Upper lobe of right lung (tissue), 1 donor: ENCODE measurements at regions not wholly inside any gene's neighbourhood (a gene's known extent, or its start where the extent isn't known, plus 50 kb on each side); places are given as distances from the start of the nearest gene placed in this dataset.

Source experiments
- ATAC-seq: fragments of 200-7000 bp; cut with Tn5 transposase; one replicate; pipeline ENCODE4 v1.9.1; 2020; ENCODE audit warnings: mild to moderate bottlenecking, moderate library complexity
- DNase-seq: peaks from one replicate; pipeline ENCODE4 v3.0.0-alpha.2; 2020
- H3K27ac ChIP-seq: fragments of 200-600 bp; one replicate; pipeline ENCODE4 v1.8.0; 2022
- H3K27me3 ChIP-seq: fragments of 200-600 bp; one replicate; pipeline ENCODE4 v1.8.0; 2022; ENCODE audit warnings: mild to moderate bottlenecking
- H3K36me3 ChIP-seq: fragments of 200-600 bp; one replicate; pipeline ENCODE4 v1.8.0; 2022
- H3K4me1 ChIP-seq: fragments of 200-600 bp; one replicate; pipeline ENCODE4 v1.8.0; 2022
- H3K4me3 ChIP-seq: fragments of 200-600 bp; one replicate; pipeline ENCODE4 v1.8.0; 2022; ENCODE audit warnings: mild to moderate bottlenecking
- H3K9me3 ChIP-seq: fragments of 200-600 bp; one replicate; pipeline ENCODE4 v1.8.0; 2022
- CTCF ChIP-seq: fragments of 200-600 bp; IDR thresholded peaks from one replicate; pipeline ENCODE4 v1.8.0; 2022; ENCODE audit warnings: antibody characterized with exemption
- intact Hi-C: fragments of 100-400 bp; cut with DNase I; formaldehyde crosslinking; loops from one replicate; pipeline ENCODE4 v1.11.0; 2022
- donor health status: DM: no; HTN: yes; CAD: no; lungs with severe emphysema.

GRCh38 chrX:40329616-40330015 lies 231.9 kb upstream of the BCOR start:
- no peaks in the 10 kb centered on the region for H3K4me1 ChIP-seq
- H3K36me3 ChIP-seq = no peaks in the 10 kb centered on the region
- no peaks in the 10 kb centered on the region for H3K9me3 ChIP-seq
- DNase-seq (no peak), ATAC-seq (no peak)
- H3K27ac ChIP-seq = no peak overlapping the region
- no peak overlapping the region for H3K4me3 ChIP-seq
- no peaks in the 10 kb centered on the region for H3K27me3 ChIP-seq
- no peak for TF ChIP-seq CTCF
- intact Hi-C loops = no loop called here

- no peak overlapping the region for H3K4me3 ChIP-seq
- H3K27me3 ChIP-seq = no peaks in the 10 kb centered on the region
- TF ChIP-seq CTCF = no peak
- intact Hi-C loops = no loop called here
- no peak overlapping the region for H3K27ac ChIP-seq
- no peaks in the 10 kb centered on the region for H3K36me3 ChIP-seq
- DNase-seq (no peak), ATAC-seq (no peak)
- H3K4me1 ChIP-seq = no peaks in the 10 kb centered on the region
- H3K9me3 ChIP-seq = no peaks in the 10 kb centered on the region
Measured at GRCh38 chrX:40327085-40327484, 229.3 kb upstream of the BCOR start.

GRCh38 chrX:40326186-40326965 lies 228.6 kb upstream of the BCOR start:
- Histone ChIP-seq H3K36me3 (no peaks in the 10 kb centered on the region), H3K4me3 (no peak overlapping the region), H3K27ac (no peak overlapping the region), H3K27me3 (no peaks in the 10 kb centered on the region), H3K9me3 (no peaks in the 10 kb centered on the region), H3K4me1 (no peaks in the 10 kb centered on the region)
- no peak for DNase-seq
- TF ChIP-seq CTCF = no peak
- intact Hi-C loops = no loop called here
- ATAC-seq = no peak

GRCh38 chrX:40325161-40325560 lies 227.4 kb upstream of the BCOR start:
- intact Hi-C loops = no loop called here
- H3K4me1 ChIP-seq = no peaks in the 10 kb centered on the region
- H3K9me3 ChIP-seq = no peaks in the 10 kb centered on the region
- ATAC-seq (no peak), DNase-seq (no peak)
- no peaks in the 10 kb centered on the region for H3K27me3 ChIP-seq
- no peaks in the 10 kb centered on the region for H3K36me3 ChIP-seq
- TF ChIP-seq CTCF = no peak
- H3K27ac ChIP-seq = no peak overlapping the region
- H3K4me3 ChIP-seq = no peak overlapping the region

GRCh38 chrX:40323977-40324376 lies 226.2 kb upstream of the BCOR start:
- no peak for TF ChIP-seq CTCF
- Histone ChIP-seq H3K27ac (no peak overlapping the region), H3K36me3 (no peaks in the 10 kb centered on the region), H3K4me1 (no peaks in the 10 kb centered on the region), H3K9me3 (no peaks in the 10 kb centered on the region), H3K4me3 (no peak overlapping the region), H3K27me3 (no peaks in the 10 kb centered on the region)
- DNase-seq = no peak
- intact Hi-C loops = no loop called here
- no peak for ATAC-seq

- no peak for ATAC-seq
- no peaks in the 10 kb centered on the region for H3K4me1 ChIP-seq
Measured at GRCh38 chrX:40320819-40321218, 223.1 kb upstream of the BCOR start.

More at GRCh38 chrX:40320819-40321218, 223.1 kb upstream of the BCOR start:
- H3K36me3 ChIP-seq = no peaks in the 10 kb centered on the region
- no peak for DNase-seq
- H3K27me3 ChIP-seq = no peaks in the 10 kb centered on the region
- TF ChIP-seq CTCF = no peak
- intact Hi-C loops = no loop called here
- no peak overlapping the region for H3K27ac ChIP-seq
- H3K9me3 ChIP-seq = no peaks in the 10 kb centered on the region
- H3K4me3 ChIP-seq = no peak overlapping the region
